ENCODE measurements at regions not wholly inside any gene's neighbourhood (a gene's known extent, or its start where the extent isn't known, plus 50 kb on each side); places are given as distances from the start of the nearest gene placed in this dataset.

DNA sequence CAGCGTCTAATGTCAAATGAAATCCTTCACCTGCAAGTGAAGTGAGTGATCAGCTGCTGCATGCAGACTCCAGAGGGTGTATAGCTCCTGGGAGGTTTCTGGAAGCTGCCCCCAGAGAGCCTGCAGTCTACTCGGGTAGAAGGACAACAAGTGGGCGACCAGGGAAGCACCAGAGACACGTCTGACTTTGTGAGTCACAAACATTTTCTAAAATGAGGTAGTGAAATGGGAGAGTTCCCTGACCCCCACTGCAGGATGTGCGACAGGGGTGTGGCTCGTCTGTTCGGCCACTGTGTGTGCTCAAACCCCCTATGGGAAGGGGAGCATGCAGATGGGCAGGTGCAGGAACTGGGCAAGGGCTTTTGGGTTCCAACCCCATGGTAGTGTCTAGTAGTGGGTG is 177.1 kb upstream of the PRKCQ start (continued):
- no peak for TF ChIP-seq SRSF1 (optimal IDR thresholded peaks at IDR 0.05; ENCODE audit: low read depth, low read length)
- TF ChIP-seq, protein P1, sequence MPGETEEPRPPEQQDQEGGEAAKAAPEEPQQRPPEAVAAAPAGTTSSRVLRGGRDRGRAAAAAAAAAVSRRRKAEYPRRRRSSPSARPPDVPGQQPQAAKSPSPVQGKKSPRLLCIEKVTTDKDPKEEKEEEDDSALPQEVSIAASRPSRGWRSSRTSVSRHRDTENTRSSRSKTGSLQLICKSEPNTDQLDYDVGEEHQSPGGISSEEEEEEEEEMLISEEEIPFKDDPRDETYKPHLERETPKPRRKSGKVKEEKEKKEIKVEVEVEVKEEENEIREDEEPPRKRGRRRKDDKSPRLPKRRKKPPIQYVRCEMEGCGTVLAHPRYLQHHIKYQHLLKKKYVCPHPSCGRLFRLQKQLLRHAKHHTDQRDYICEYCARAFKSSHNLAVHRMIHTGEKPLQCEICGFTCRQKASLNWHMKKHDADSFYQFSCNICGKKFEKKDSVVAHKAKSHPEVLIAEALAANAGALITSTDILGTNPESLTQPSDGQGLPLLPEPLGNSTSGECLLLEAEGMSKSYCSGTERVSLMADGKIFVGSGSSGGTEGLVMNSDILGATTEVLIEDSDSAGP (CRISPR knock-in tag; IDR thresholded peaks at IDR 0.05; ENCODE audit: borderline replicate concordance), result no peak
- TF ChIP-seq RBM39 (IDR thresholded peaks at IDR 0.05; ENCODE audit: low read depth, low read length, poor library complexity, severe bottlenecking), result no peak
- no peak for TF ChIP-seq HOXA5 (CRISPR knock-in tag; IDR thresholded peaks at IDR 0.05)
- no peak for TF ChIP-seq NCOR1 (IDR thresholded peaks at IDR 0.05; ENCODE audit: borderline replicate concordance, low read length)
- no peak for TF ChIP-seq JUND (CRISPR knock-in tag; IDR thresholded peaks at IDR 0.05)

DNA sequence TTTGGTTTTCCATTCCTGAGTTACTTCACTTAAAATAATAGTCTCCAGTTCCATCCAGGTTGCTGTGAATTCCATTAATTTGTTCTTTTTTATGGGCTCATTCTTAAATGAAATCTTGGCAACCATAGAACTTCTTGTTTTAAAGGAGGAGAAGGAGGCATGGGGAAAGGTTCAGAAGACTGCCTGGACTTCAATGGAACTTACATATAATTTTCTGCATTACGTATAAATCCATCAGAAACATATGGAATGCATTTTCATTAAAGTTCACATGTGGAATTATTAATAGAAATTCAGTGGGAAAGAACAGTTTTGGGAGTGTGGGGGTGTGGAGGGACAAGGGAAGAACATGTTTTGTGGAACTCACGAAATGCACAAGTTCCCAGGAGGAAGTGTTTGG is 176.6 kb upstream of the PRKCQ start:
- BruUV-seq (replicated peaks), result no TSS peak
- H2AFZ ChIP-seq (ENCODE audit: low read length), result no peak overlapping the region
- ATAC-seq (no peak), DNase-seq (ENCODE audit: low spot score) (no peak), FAIRE-seq (no peak)
- H3K79me2 ChIP-seq (ENCODE audit: insufficient read depth, low read length), result no peaks in the 10 kb centered on the region
- no peaks in the 10 kb centered on the region for H3K27me3 ChIP-seq (ENCODE audit: control insufficient read depth in 1 of 2, insufficient read depth in 2 of 2, low read length in 2 of 2)
- H3K4me1 ChIP-seq (ENCODE audit: insufficient read depth, low read length), result no peaks in the 10 kb centered on the region
- CTCF ChIA-PET (ENCODE audit: low intra/inter-chr PET ratio, low total read pairs), result no interaction called here
- H3K9me3 ChIP-seq (ENCODE audit: low read length), result no peaks in the 10 kb centered on the region
- H3K27ac ChIP-seq (ENCODE audit: extremely low read length, insufficient read depth, low read length), result no peak overlapping the region
- intact Hi-C loops (cut with micrococcal nuclease; ENCODE audit: unreplicated experiment) (no loop called here), in situ Hi-C loops (cut with HindIII; ENCODE audit: extremely low pct_ligation_motif_present, low pct_unique_long_range_greater_than_20kb) (no loop called here)
- H3K4me3 ChIP-seq (replicated peaks in 1 of 3; ENCODE audit: insufficient read depth in 1 of 3, low read depth in 2 of 3, low read length in 3 of 3), result no peak overlapping the region
- H3K36me3 ChIP-seq (replicated peaks in 1 of 2; ENCODE audit: control insufficient read depth in 1 of 2, insufficient read depth in 2 of 2, low read length in 2 of 2), result no peaks in the 10 kb centered on the region
- POLR2A ChIA-PET, result no interaction called here
- H4K20me1 ChIP-seq (ENCODE audit: insufficient read depth, low read length), result no peaks in the 10 kb centered on the region
- H3K9ac ChIP-seq (ENCODE audit: insufficient read depth, low read depth, low read length), result no peak overlapping the region
- H3K4me2 ChIP-seq (ENCODE audit: low read depth, low read length), result no peak overlapping the region
- WGBS (ENCODE audit: low lambda C conversion rate), result 17% methylated on average over 2 of the region's 2 CpGs
- TF ChIP-seq ZNF234 (CRISPR knock-in tag; conservative IDR thresholded peaks at IDR 0.05), result no peak
- TF ChIP-seq, protein P2, sequence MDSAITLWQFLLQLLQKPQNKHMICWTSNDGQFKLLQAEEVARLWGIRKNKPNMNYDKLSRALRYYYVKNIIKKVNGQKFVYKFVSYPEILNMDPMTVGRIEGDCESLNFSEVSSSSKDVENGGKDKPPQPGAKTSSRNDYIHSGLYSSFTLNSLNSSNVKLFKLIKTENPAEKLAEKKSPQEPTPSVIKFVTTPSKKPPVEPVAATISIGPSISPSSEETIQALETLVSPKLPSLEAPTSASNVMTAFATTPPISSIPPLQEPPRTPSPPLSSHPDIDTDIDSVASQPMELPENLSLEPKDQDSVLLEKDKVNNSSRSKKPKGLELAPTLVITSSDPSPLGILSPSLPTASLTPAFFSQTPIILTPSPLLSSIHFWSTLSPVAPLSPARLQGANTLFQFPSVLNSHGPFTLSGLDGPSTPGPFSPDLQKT (CRISPR knock-in tag; IDR thresholded peaks at IDR 0.05; ENCODE audit: borderline replicate concordance), result no peak
- TF ChIP-seq ZKSCAN5 (CRISPR knock-in tag; IDR thresholded peaks at IDR 0.05), result no peak
- TF ChIP-seq MTA1 (CRISPR knock-in tag; IDR thresholded peaks at IDR 0.05; ENCODE audit: borderline replicate concordance), result no peak
- no peak for TF ChIP-seq ZNF350 (CRISPR knock-in tag; IDR thresholded peaks at IDR 0.05; ENCODE audit: borderline replicate concordance, low read depth)
- TF ChIP-seq CHD4 (IDR thresholded peaks at IDR 0.05; ENCODE audit: borderline replicate concordance, low read length), result no peak
- no peak for TF ChIP-seq FLYWCH1 (CRISPR knock-in tag; IDR thresholded peaks at IDR 0.05)
- TF ChIP-seq, protein P3, sequence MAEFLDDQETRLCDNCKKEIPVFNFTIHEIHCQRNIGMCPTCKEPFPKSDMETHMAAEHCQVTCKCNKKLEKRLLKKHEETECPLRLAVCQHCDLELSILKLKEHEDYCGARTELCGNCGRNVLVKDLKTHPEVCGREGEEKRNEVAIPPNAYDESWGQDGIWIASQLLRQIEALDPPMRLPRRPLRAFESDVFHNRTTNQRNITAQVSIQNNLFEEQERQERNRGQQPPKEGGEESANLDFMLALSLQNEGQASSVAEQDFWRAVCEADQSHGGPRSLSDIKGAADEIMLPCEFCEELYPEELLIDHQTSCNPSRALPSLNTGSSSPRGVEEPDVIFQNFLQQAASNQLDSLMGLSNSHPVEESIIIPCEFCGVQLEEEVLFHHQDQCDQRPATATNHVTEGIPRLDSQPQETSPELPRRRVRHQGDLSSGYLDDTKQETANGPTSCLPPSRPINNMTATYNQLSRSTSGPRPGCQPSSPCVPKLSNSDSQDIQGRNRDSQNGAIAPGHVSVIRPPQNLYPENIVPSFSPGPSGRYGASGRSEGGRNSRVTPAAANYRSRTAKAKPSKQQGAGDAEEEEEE (CRISPR knock-in tag; IDR thresholded peaks at IDR 0.05; ENCODE audit: borderline replicate concordance), result no peak
- no peak for TF ChIP-seq AGO2 (optimal IDR thresholded peaks at IDR 0.05; ENCODE audit: low read depth, low read length)
- no peak for TF ChIP-seq ZNF343 (CRISPR knock-in tag; IDR thresholded peaks at IDR 0.05)
- TF ChIP-seq HNRNPH1 (optimal IDR thresholded peaks at IDR 0.05; ENCODE audit: low read depth, low read length), result no peak
- no peak for TF ChIP-seq SYNCRIP (IDR thresholded peaks at IDR 0.05; ENCODE audit: insufficient read depth, low read depth, low read length)
- TF ChIP-seq ZNF136 (CRISPR knock-in tag; IDR thresholded peaks at IDR 0.05; ENCODE audit: low read depth), result no peak
- no peak for TF ChIP-seq NONO (IDR thresholded peaks at IDR 0.05)
- TF ChIP-seq NONO (CRISPR knock-in tag; conservative IDR thresholded peaks at IDR 0.05), result no peak
- no peak for TF ChIP-seq SRSF4 (IDR thresholded peaks at IDR 0.05; ENCODE audit: low read depth, low read length, poor library complexity, severe bottlenecking)
